Transverse colon (tissue), 4 donors: ENCODE measurements at regions not wholly inside any gene's neighbourhood (a gene's known extent, or its start where the extent isn't known, plus 50 kb on each side); places are given as distances from the start of the nearest gene placed in this dataset.

Experiments
- CTCF ChIP-seq, 5 experiments: fragments of 200-600 bp in 3 of 5; fragments of 450-650 bp in 2 of 5; sonication (generic) in 3 of 5; IDR thresholded peaks; 1 replicate in 2 of 5; 2 replicates in 3 of 5; pipeline ENCODE4 v1.5.1; 2016 to 2017; ENCODE audit warnings: antibody characterized with exemption in 5 of 5, inconsistent platforms in 3 of 5, mild to moderate bottlenecking in 2 of 5, moderate library complexity in 1 of 5
- POLR2AphosphoS5 ChIP-seq, 3 donors: sonication (generic); formaldehyde crosslinking; IDR thresholded peaks; one replicate each; pipeline ENCODE4 v1.6.1; 2016; ENCODE audit warnings: antibody characterized with exemption in 3 of 3

- no peak for TF ChIP-seq POLR2AphosphoS5 (IDR thresholded peaks at IDR 0.05)
- no peak for TF ChIP-seq CTCF (IDR thresholded peaks at IDR 0.05)
Measured at GRCh38 chr1:58919959-58920321, 136.1 kb upstream of the JUN start.
